Thymus (tissue), 11 donors: ENCODE measurements at regions not wholly inside any gene's neighbourhood (a gene's known extent, or its start where the extent isn't known, plus 50 kb on each side); places are given as distances from the start of the nearest gene placed in this dataset.

ENCODE experiments used
- DNase-seq, 9 donors: peaks; one replicate each; pipeline ENCODE4 v3.0.0-alpha.2; 2013; ENCODE audit warnings: low spot score in 9 of 9, low read depth in 6 of 9, missing footprints in 1 of 9
- H3K27ac ChIP-seq, 2 donors: one replicate each; pipeline ENCODE4 v1.5.1; 2013; ENCODE audit warnings: control low read depth in 1 of 2, low read depth in 1 of 2, low read length in 1 of 2, mild to moderate bottlenecking in 1 of 2, moderate library complexity in 1 of 2
- H3K27me3 ChIP-seq, 2 donors: one replicate each; pipeline ENCODE4 v1.5.1; 2013; ENCODE audit warnings: low read length in 1 of 2; ENCODE audit not compliant: control insufficient read depth in 2 of 2, insufficient read depth in 1 of 2
- H3K36me3 ChIP-seq, 2 donors: one replicate each; pipeline ENCODE4 v1.5.1; 2013; ENCODE audit warnings: low read length in 1 of 2, mild to moderate bottlenecking in 1 of 2, moderate library complexity in 1 of 2; ENCODE audit not compliant: control insufficient read depth in 2 of 2, insufficient read depth in 2 of 2
- H3K4me1 ChIP-seq, 2 donors: one replicate each; pipeline ENCODE4 v1.5.1; 2013; ENCODE audit warnings: low read length in 2 of 2; ENCODE audit not compliant: control insufficient read depth in 2 of 2, insufficient read depth in 2 of 2
- H3K4me3 ChIP-seq, 2 donors: one replicate each; pipeline ENCODE4 v1.5.1; 2013; ENCODE audit warnings: low read length in 2 of 2, control low read depth in 1 of 2, mild to moderate bottlenecking in 1 of 2
- H3K9me3 ChIP-seq, 2 donors: one replicate each; pipeline ENCODE4 v1.5.1; 2013; ENCODE audit warnings: low read length in 1 of 2, mild to moderate bottlenecking in 1 of 2; ENCODE audit not compliant: control insufficient read depth in 2 of 2, insufficient read depth in 1 of 2
- WGBS: extraction: QIAGEN DNeasy Blood & Tissue Kit; methylation state at CpG from one replicate; pipeline ENCODE4 v1.1.7; 2013; 5-methylcytosine and 5-hydroxymethylcytosine counted together
- donor health status: healthy.

GRCh38 chr13:70484931-70485330 lies 376.7 kb upstream of the KLHL1 start:
- H3K27ac ChIP-seq = no peak overlapping the region
- H3K4me1 ChIP-seq = no peaks in the 10 kb centered on the region
- no peak for DNase-seq
- WGBS = 95% methylated on average over 7 of the region's 7 CpGs
- H3K36me3 ChIP-seq = no peaks in the 10 kb centered on the region
- H3K9me3 ChIP-seq = no peaks in the 10 kb centered on the region
- no peaks in the 10 kb centered on the region for H3K27me3 ChIP-seq
- H3K4me3 ChIP-seq = no peak overlapping the region

GRCh38 chr13:70483599-70484276 lies 375.5 kb upstream of the KLHL1 start:
- 98% methylated on average over 1 of the region's 1 CpG for WGBS
- H3K36me3 ChIP-seq = no peaks in the 10 kb centered on the region
- no peak for DNase-seq

GRCh38 chr13:70473907-70474306 lies 365.7 kb upstream of the KLHL1 start:
- no peak overlapping the region for H3K27ac ChIP-seq
- 88% methylated on average over 3 of the region's 3 CpGs for whole genome bisulfite sequencing
- no peaks in the 10 kb centered on the region for H3K27me3 ChIP-seq
- H3K4me3 ChIP-seq = no peak overlapping the region
- H3K36me3 ChIP-seq = no peaks in the 10 kb centered on the region
- no peaks in the 10 kb centered on the region for H3K9me3 ChIP-seq
- DNase-seq = no peak
- no peaks in the 10 kb centered on the region for H3K4me1 ChIP-seq

More at GRCh38 chr13:70483599-70484276, 375.5 kb upstream of the KLHL1 start:
- no peak overlapping the region for H3K27ac ChIP-seq
- H3K9me3 ChIP-seq = no peaks in the 10 kb centered on the region
- no peaks in the 10 kb centered on the region for H3K27me3 ChIP-seq
- no peak overlapping the region for H3K4me3 ChIP-seq
- H3K4me1 ChIP-seq = no peaks in the 10 kb centered on the region

- Histone ChIP-seq H3K4me1 (no peaks in the 10 kb centered on the region), H3K27me3 (no peaks in the 10 kb centered on the region), H3K27ac (no peak overlapping the region), H3K4me3 (no peak overlapping the region), H3K36me3 (no peaks in the 10 kb centered on the region), H3K9me3 (no peaks in the 10 kb centered on the region)
- no peak for DNase-seq
- 90% methylated on average over 3 of the region's 3 CpGs for WGBS
Observed at GRCh38 chr13:70469077-70469476, 360.8 kb upstream of the KLHL1 start.

GRCh38 chr13:70457474-70457873 lies 349.2 kb upstream of the KLHL1 start:
- Histone ChIP-seq H3K36me3 (no peaks in the 10 kb centered on the region), H3K9me3 (no peaks in the 10 kb centered on the region), H3K27me3 (no peaks in the 10 kb centered on the region), H3K4me3 (no peak overlapping the region), H3K27ac (no peak overlapping the region), H3K4me1 (no peaks in the 10 kb centered on the region)
- no peak for DNase-seq
- WGBS = 95% methylated on average over 1 of the region's 1 CpG

- no peaks in the 10 kb centered on the region for H3K36me3 ChIP-seq
- no peaks in the 10 kb centered on the region for H3K9me3 ChIP-seq
- H3K27ac ChIP-seq = no peak overlapping the region
- no peak for DNase-seq
- no peaks in the 10 kb centered on the region for H3K4me1 ChIP-seq
- H3K4me3 ChIP-seq = no peak overlapping the region
- WGBS = 95% methylated on average over 2 of the region's 2 CpGs
- no peaks in the 10 kb centered on the region for H3K27me3 ChIP-seq
Observed at GRCh38 chr13:70448820-70449219, 340.6 kb upstream of the KLHL1 start.

GRCh38 chr13:70432276-70432805 lies 324.1 kb upstream of the KLHL1 start:
- H3K27ac ChIP-seq = no peak overlapping the region
- DNase-seq = no peak
- no peaks in the 10 kb centered on the region for H3K9me3 ChIP-seq
- no peaks in the 10 kb centered on the region for H3K36me3 ChIP-seq
- H3K4me3 ChIP-seq = no peak overlapping the region
- H3K27me3 ChIP-seq = no peaks in the 10 kb centered on the region
- WGBS = 92% methylated on average over 2 of the region's 2 CpGs
- no peaks in the 10 kb centered on the region for H3K4me1 ChIP-seq

GRCh38 chr13:70430256-70430655 lies 322.0 kb upstream of the KLHL1 start:
- no peak overlapping the region for H3K4me3 ChIP-seq
- DNase-seq = no peak
- no peak overlapping the region for H3K27ac ChIP-seq

GRCh38 chr13:70424928-70425327 lies 316.7 kb upstream of the KLHL1 start:
- DNase-seq = no peak
- no peaks in the 10 kb centered on the region for H3K27me3 ChIP-seq
- no peaks in the 10 kb centered on the region for H3K9me3 ChIP-seq
- no peaks in the 10 kb centered on the region for H3K36me3 ChIP-seq
- H3K27ac ChIP-seq = no peak overlapping the region
- H3K4me1 ChIP-seq = no peaks in the 10 kb centered on the region
- no peak overlapping the region for H3K4me3 ChIP-seq

More at GRCh38 chr13:70430256-70430655, 322.0 kb upstream of the KLHL1 start:
- Histone ChIP-seq H3K9me3 (no peaks in the 10 kb centered on the region), H3K36me3 (no peaks in the 10 kb centered on the region), H3K4me1 (no peaks in the 10 kb centered on the region), H3K27me3 (no peaks in the 10 kb centered on the region)
